ENCODE measurements at regions not wholly inside any gene's neighbourhood (a gene's known extent, or its start where the extent isn't known, plus 50 kb on each side); places are given as distances from the start of the nearest gene placed in this dataset.

- no peaks in the 10 kb centered on the region for H3K27me3 ChIP-seq (ENCODE audit: control insufficient read depth, insufficient read depth, low read length)
- H3K4me1 ChIP-seq (ENCODE audit: control insufficient read depth, insufficient read depth, low read length): peaks cover 25% of the 10 kb centered on the region
- no peak overlapping the region for H3K4me3 ChIP-seq (ENCODE audit: low read length)
- no peak overlapping the region for H3K9ac ChIP-seq (ENCODE audit: low read length)
- H3K9me3 ChIP-seq (ENCODE audit: control insufficient read depth, low read length): no peaks in the 10 kb centered on the region
- no peaks in the 10 kb centered on the region for H3K36me3 ChIP-seq (ENCODE audit: control insufficient read depth, insufficient read depth, low read length)
Measured at GRCh38 chr21:35321322-35322200, 272.5 kb upstream of the RUNX1 start.

GRCh38 chr21:35319684-35320283 lies 270.7 kb upstream of the RUNX1 start:
- Histone ChIP-seq H3K4me3 (ENCODE audit: low read length) (no peak overlapping the region), H3K36me3 (ENCODE audit: control insufficient read depth, insufficient read depth, low read length) (no peaks in the 10 kb centered on the region), H3K27me3 (ENCODE audit: control insufficient read depth, insufficient read depth, low read length) (no peaks in the 10 kb centered on the region), H3K9ac (ENCODE audit: low read length) (no peak overlapping the region), H3K9me3 (ENCODE audit: control insufficient read depth, low read length) (no peaks in the 10 kb centered on the region), H3K4me1 (ENCODE audit: control insufficient read depth, insufficient read depth, low read length) (peaks cover 31% of the 10 kb centered on the region)

DNA sequence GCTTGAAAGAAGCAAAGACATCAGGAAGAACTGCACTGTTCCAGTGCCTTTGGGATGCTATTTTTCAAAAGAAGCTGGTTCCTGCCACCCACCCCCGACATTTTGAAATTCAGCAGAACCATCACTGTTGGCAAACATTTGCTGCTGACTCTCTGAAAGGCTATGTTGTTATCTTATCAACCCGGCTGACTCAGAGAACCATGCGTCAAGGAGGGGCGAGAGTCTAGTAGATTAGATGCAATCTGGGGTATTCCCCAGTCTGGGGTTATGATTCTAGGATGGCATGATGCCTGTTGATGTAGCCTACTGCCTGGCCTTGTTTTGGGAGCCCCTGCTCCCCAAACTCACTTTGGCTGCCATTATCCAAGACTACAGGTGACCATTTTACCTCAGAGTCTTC lies 267.8 kb upstream of the RUNX1 start:
- H3K27me3 ChIP-seq (ENCODE audit: control insufficient read depth, insufficient read depth, low read length): no peaks in the 10 kb centered on the region
- H3K4me3 ChIP-seq (ENCODE audit: low read length): no peak overlapping the region
- no peak overlapping the region for H3K9ac ChIP-seq (ENCODE audit: low read length)
- no peaks in the 10 kb centered on the region for H3K36me3 ChIP-seq (ENCODE audit: control insufficient read depth, insufficient read depth, low read length)
- H3K4me1 ChIP-seq (ENCODE audit: control insufficient read depth, insufficient read depth, low read length): peaks cover 22% of the 10 kb centered on the region
- H3K9me3 ChIP-seq (ENCODE audit: control insufficient read depth, low read length): no peaks in the 10 kb centered on the region

GRCh38 chr21:35316456-35316855 lies 267.4 kb upstream of the RUNX1 start:
- Histone ChIP-seq H3K9me3 (ENCODE audit: control insufficient read depth, low read length) (no peaks in the 10 kb centered on the region), H3K9ac (ENCODE audit: low read length) (no peak overlapping the region), H3K27me3 (ENCODE audit: control insufficient read depth, insufficient read depth, low read length) (no peaks in the 10 kb centered on the region), H3K4me3 (ENCODE audit: low read length) (no peak overlapping the region), H3K36me3 (ENCODE audit: control insufficient read depth, insufficient read depth, low read length) (no peaks in the 10 kb centered on the region), H3K4me1 (ENCODE audit: control insufficient read depth, insufficient read depth, low read length) (peaks cover 22% of the 10 kb centered on the region)

DNA sequence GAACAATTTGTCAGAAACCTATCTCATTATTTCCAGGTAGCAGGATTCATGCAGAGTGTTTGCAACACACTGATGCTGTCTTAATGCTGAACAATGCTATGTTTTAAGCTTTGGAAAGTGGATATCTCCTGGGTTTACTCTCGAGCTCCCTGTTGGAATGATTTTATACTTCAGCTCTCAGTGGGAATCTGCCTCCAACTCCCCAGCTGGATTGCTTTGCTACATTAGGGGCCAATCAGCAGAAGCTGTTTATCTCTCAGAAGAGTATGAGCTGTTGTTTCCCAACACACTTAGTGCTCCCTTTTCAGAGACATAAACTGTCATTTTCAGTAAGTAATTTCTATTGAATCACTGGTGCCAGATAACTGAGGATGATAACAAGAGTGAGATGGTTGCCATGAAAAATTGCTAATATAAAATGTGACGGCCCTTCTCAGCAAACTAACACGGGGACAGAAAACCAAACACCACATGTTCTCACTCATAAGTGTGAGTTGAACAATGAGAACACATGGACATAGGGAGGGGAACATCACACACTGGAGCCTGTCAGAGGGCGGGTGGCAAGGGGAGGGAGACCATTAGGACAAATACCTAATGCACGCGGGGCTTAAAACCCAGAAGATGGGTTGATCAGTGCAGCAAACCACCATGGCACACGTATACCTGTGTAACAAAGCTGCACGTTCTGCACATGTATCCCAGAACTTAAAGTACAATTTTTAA lies 265.9 kb upstream of the RUNX1 start:
- H3K9me3 ChIP-seq (ENCODE audit: control insufficient read depth, low read length): no peaks in the 10 kb centered on the region
- H3K36me3 ChIP-seq (ENCODE audit: control insufficient read depth, insufficient read depth, low read length): no peaks in the 10 kb centered on the region
- no peak overlapping the region for H3K9ac ChIP-seq (ENCODE audit: low read length)
- H3K4me3 ChIP-seq (ENCODE audit: low read length): no peak overlapping the region
- peaks cover 22% of the 10 kb centered on the region for H3K4me1 ChIP-seq (ENCODE audit: control insufficient read depth, insufficient read depth, low read length)
- no peaks in the 10 kb centered on the region for H3K27me3 ChIP-seq (ENCODE audit: control insufficient read depth, insufficient read depth, low read length)

DNA sequence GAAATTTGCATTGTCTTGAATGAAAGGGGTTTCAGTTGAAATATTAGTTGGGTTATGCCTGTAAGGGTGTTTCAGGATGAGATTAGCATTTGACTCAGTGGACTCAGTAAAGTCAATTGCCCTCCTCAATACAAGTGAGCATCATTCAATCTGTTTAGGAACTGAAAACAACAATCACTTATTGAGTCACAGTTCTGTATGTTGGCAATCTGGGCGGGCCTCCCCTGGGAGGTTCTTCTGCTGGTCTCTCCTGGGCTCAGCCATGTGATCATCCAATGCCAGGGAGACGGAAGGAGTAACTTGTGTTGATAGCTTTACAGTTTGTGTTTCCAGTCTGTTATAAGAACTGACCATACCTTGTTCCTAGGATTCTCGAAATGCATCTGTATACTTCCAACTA lies 262.9 kb upstream of the RUNX1 start:
- Histone ChIP-seq H3K4me1 (ENCODE audit: control insufficient read depth, insufficient read depth, low read length) (peaks cover 10% of the 10 kb centered on the region), H3K4me3 (ENCODE audit: low read length) (no peak overlapping the region), H3K27me3 (ENCODE audit: control insufficient read depth, insufficient read depth, low read length) (no peaks in the 10 kb centered on the region), H3K9me3 (ENCODE audit: control insufficient read depth, low read length) (no peaks in the 10 kb centered on the region), H3K36me3 (ENCODE audit: control insufficient read depth, insufficient read depth, low read length) (no peaks in the 10 kb centered on the region), H3K9ac (ENCODE audit: low read length) (no peak overlapping the region)

DNA sequence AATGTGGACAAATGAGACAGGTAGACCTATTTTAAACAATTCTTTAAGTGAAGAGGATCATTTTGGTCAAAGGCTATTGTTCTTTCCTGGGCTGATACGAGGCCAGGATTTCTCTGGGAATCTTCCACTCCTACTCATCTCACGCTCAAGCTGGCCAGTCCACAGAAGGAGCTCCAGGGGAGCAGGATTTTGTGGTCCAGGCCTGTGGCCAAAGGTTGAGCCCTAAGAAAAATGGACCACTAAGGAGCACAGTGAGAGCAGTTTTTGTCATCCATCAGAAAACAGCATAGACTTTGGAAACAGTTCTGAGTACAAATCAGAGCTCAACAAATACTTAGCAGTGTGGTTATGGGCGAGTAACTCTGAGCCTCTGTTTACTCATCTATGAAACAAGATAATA lies 260.2 kb upstream of the RUNX1 start:
- Histone ChIP-seq H3K36me3 (ENCODE audit: control insufficient read depth, insufficient read depth, low read length) (no peaks in the 10 kb centered on the region), H3K4me3 (ENCODE audit: low read length) (no peak overlapping the region), H3K27me3 (ENCODE audit: control insufficient read depth, insufficient read depth, low read length) (no peaks in the 10 kb centered on the region), H3K9ac (ENCODE audit: low read length) (no peak overlapping the region), H3K9me3 (ENCODE audit: control insufficient read depth, low read length) (no peaks in the 10 kb centered on the region), H3K4me1 (ENCODE audit: control insufficient read depth, insufficient read depth, low read length) (no peaks in the 10 kb centered on the region)

GRCh38 chr21:35303085-35303484 lies 254.0 kb upstream of the RUNX1 start:
- H3K9ac ChIP-seq (ENCODE audit: low read length): no peak overlapping the region
- H3K4me1 ChIP-seq (ENCODE audit: control insufficient read depth, insufficient read depth, low read length): no peaks in the 10 kb centered on the region
- H3K36me3 ChIP-seq (ENCODE audit: control insufficient read depth, insufficient read depth, low read length): no peaks in the 10 kb centered on the region
- H3K9me3 ChIP-seq (ENCODE audit: control insufficient read depth, low read length): no peaks in the 10 kb centered on the region
- H3K4me3 ChIP-seq (ENCODE audit: low read length): no peak overlapping the region
- H3K27me3 ChIP-seq (ENCODE audit: control insufficient read depth, insufficient read depth, low read length): no peaks in the 10 kb centered on the region

DNA sequence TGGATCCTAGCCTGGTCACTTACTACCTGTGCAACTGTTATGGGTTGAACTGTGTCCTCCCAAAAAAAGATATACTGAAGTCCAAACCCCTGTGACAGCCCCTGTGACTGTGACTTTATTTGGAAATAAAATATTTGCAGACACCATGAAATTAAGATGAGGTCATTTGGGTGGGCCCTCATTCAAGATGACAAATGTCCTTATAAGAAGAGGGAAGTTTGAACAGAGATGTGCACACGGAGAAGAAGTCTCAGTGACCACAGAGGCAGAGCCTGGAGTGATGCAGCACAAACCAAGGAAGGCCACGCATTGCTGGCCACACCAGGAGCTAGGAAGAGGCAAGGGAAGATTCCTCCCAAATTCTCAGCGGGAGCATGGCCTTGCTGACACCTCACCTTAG lies 249.7 kb upstream of the RUNX1 start:
- no peak overlapping the region for H3K4me3 ChIP-seq (ENCODE audit: low read length)
- no peak overlapping the region for H3K9ac ChIP-seq (ENCODE audit: low read length)
- H3K27me3 ChIP-seq (ENCODE audit: control insufficient read depth, insufficient read depth, low read length): no peaks in the 10 kb centered on the region
- H3K9me3 ChIP-seq (ENCODE audit: control insufficient read depth, low read length): no peaks in the 10 kb centered on the region
- H3K4me1 ChIP-seq (ENCODE audit: control insufficient read depth, insufficient read depth, low read length): peaks cover 13% of the 10 kb centered on the region
- no peaks in the 10 kb centered on the region for H3K36me3 ChIP-seq (ENCODE audit: control insufficient read depth, insufficient read depth, low read length)

DNA sequence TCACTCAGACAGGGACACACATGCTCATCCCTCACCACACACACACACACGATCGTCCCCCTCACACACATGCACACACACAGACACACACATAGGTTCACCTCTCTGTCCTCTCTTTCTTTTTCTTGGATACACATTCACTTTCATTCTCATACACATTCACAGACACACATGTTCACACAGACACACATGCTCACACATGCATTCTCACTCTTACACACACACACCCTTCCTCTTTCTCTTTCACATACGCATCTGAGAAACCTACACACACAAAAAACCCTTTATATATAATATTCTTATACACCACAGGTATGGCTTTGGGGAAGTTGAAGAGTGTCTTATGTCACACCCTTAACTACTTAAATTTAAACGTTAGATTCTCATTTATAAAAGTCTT lies 248.6 kb upstream of the RUNX1 start:
- H3K9ac ChIP-seq (ENCODE audit: low read length): no peak overlapping the region

GRCh38 chr21:35294231-35294898 lies 245.3 kb upstream of the RUNX1 start:
- Histone ChIP-seq H3K36me3 (ENCODE audit: control insufficient read depth, insufficient read depth, low read length) (no peaks in the 10 kb centered on the region), H3K27me3 (ENCODE audit: control insufficient read depth, insufficient read depth, low read length) (no peaks in the 10 kb centered on the region), H3K4me1 (ENCODE audit: control insufficient read depth, insufficient read depth, low read length) (peaks cover 14% of the 10 kb centered on the region), H3K4me3 (ENCODE audit: low read length) (no peak overlapping the region), H3K9ac (ENCODE audit: low read length) (no peak overlapping the region), H3K9me3 (ENCODE audit: control insufficient read depth, low read length) (no peaks in the 10 kb centered on the region)

More for the DNA sequence above, 248.6 kb upstream of the RUNX1 start:
- Histone ChIP-seq H3K9me3 (ENCODE audit: control insufficient read depth, low read length) (no peaks in the 10 kb centered on the region), H3K36me3 (ENCODE audit: control insufficient read depth, insufficient read depth, low read length) (no peaks in the 10 kb centered on the region), H3K4me1 (ENCODE audit: control insufficient read depth, insufficient read depth, low read length) (peaks cover 14% of the 10 kb centered on the region), H3K4me3 (ENCODE audit: low read length) (no peak overlapping the region), H3K27me3 (ENCODE audit: control insufficient read depth, insufficient read depth, low read length) (no peaks in the 10 kb centered on the region)
